K562 (cell line): ENCODE measurements at regions not wholly inside any gene's neighbourhood (a gene's known extent, or its start where the extent isn't known, plus 50 kb on each side); places are given as distances from the start of the nearest gene placed in this dataset.

ENCODE experiments used
- CBX3 ChIP-seq, 2 experiments: IDR thresholded peaks; 1 replicate in 1 of 2; 2 replicates in 1 of 2; pipeline ENCODE4 v1.6.1; 2012; ENCODE audit warnings: inconsistent platforms in 2 of 2, low read length in 2 of 2, borderline replicate concordance in 1 of 2, control low read depth in 1 of 2
- CBX8 ChIP-seq: fragments of 200-600 bp; sonication (generic); IDR thresholded peaks from 2 replicates; pipeline ENCODE4 v1.6.1; 2012; ENCODE audit warnings: borderline replicate concordance, mixed run types, low read depth, mild to moderate bottlenecking, moderate library complexity, mixed read lengths, low read length, control low read depth, inconsistent platforms; ENCODE audit not compliant: poor library complexity, severe bottlenecking; ENCODE audit errors: extremely low read depth
- CHCHD3 ChIP-seq: fragments of 250-450 bp; sonication (Bioruptor Pico); IDR thresholded peaks from 2 replicates; pipeline ENCODE4 v2.1.2; 2022; ENCODE audit warnings: mild to moderate bottlenecking
- GTF2E2 ChIP-seq: fragments of 200-800 bp; sonication (Bioruptor generic); IDR thresholded peaks from 2 replicates; pipeline ENCODE4 v1.6.1; 2016; ENCODE audit warnings: missing genetic modification characterization, missing compliant biosample characterization
- KLF10 ChIP-seq: fragments of 250-450 bp; sonication (Bioruptor Pico); IDR thresholded peaks from 2 replicates; pipeline ENCODE4 v1.6.1; 2021; ENCODE audit warnings: matching md5 sums
- MYC ChIP-seq, 2 experiments: fragments of 250-450 bp in 1 of 2; sonication (Bioruptor Pico) in 1 of 2; IDR thresholded peaks; 2 replicates each; pipeline versions ENCODE4 v1.5.1 to v1.6.1; 2012 to 2021; ENCODE audit warnings: low read depth in 2 of 2, borderline replicate concordance in 1 of 2, improper control_type of control experiment in 1 of 2, low read length in 1 of 2, mild to moderate bottlenecking in 1 of 2, moderate library complexity in 1 of 2
- RBM15 ChIP-seq: fragments of 200-400 bp; formaldehyde crosslinking; IDR thresholded peaks from 2 replicates; pipeline ENCODE4 v1.6.1; 2018; ENCODE audit warnings: mild to moderate bottlenecking, low read length, moderate library complexity; ENCODE audit not compliant: insufficient read depth
- ZC3H8 ChIP-seq: fragments of 450-650 bp; IDR thresholded peaks from 2 replicates; pipeline ENCODE4 v1.6.1; 2017
- TF ChIP-seq, protein P1 (sequence below), 2 experiments: fragments of 450-650 bp in 1 of 2; sonication (generic) in 1 of 2; formaldehyde crosslinking in 1 of 2; IDR thresholded peaks; 2 replicates each; pipeline versions ENCODE4 v1.7.1 to v1.9.0; 2016 to 2022; ENCODE audit warnings: inconsistent platforms in 1 of 2, mild to moderate bottlenecking in 1 of 2, missing genetic modification reagents in 1 of 2
- TF ChIP-seq, protein P2 (sequence below): fragments of 450-650 bp; IDR thresholded peaks from 2 replicates; pipeline ENCODE4 v1.6.1; 2016
- TF ChIP-seq, protein P3 (sequence below): IDR thresholded peaks from 2 replicates; pipeline ENCODE4 v1.6.1; 2014; ENCODE audit warnings: antibody characterized with exemption
- TF ChIP-seq, protein P4 (sequence below): fragments of 450-650 bp; conservative IDR thresholded peaks from 2 replicates; pipeline ENCODE4 v1.6.1; 2016; ENCODE audit warnings: missing genetic modification characterization, low read depth, mild to moderate bottlenecking, control low read depth, missing compliant biosample characterization

DNA sequence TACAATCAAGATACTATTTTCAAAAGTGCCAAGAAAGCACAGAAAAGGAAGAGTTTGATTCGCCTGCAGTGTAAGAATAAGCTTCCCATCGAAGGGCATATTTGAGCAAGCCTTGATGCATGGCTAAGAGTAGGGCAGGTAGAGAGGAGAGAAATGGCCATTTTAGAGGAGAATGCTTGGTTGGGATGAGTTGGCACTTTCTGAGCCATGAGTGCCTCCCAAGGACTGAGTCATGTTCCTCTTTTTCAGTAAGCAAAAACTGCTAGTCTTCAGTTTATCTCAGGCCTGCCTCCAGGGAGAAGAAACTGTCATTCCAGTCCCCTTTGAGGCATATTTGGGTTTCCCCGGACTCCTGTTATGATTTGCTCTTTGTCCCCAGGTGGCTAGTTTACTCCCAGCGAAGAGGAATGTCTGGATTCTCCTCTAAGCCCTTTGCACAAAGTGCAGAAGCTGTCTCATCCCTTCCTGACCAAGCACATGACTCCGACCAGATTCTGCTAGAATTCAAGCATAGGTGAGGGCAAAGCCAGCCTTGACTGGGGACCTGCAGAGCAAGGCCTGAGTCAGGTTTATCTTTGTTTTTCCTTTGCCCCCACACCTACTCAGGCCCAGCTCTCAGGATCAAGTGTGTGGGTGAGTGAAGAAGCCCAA lies 115.2 kb downstream of the TTC32 start (continued):
- TF ChIP-seq CHCHD3 (CRISPR knock-in tag) (no peak), GTF2E2 (tag) (no peak), ZC3H8 (no peak), MYC (IDR thresholded peaks at IDR 0.05; ENCODE audit: low read depth, low read length) (peak; percentile 64; the same call in 1 of the 2 replicates), MYC (CRISPR knock-in tag; IDR thresholded peaks at IDR 0.05; ENCODE audit: borderline replicate concordance, low read depth) (no peak), RBM15 (no peak), KLF10 (CRISPR knock-in tag) (no peak), CBX3 (IDR thresholded peaks at IDR 0.05; ENCODE audit: borderline replicate concordance in 1 of 2, low read length in 2 of 2) (peak in 1 of 2 experiments; percentile 86; a peak in 1 of 3 replicates), CBX8 (no peak)
- TF ChIP-seq, protein P1, sequence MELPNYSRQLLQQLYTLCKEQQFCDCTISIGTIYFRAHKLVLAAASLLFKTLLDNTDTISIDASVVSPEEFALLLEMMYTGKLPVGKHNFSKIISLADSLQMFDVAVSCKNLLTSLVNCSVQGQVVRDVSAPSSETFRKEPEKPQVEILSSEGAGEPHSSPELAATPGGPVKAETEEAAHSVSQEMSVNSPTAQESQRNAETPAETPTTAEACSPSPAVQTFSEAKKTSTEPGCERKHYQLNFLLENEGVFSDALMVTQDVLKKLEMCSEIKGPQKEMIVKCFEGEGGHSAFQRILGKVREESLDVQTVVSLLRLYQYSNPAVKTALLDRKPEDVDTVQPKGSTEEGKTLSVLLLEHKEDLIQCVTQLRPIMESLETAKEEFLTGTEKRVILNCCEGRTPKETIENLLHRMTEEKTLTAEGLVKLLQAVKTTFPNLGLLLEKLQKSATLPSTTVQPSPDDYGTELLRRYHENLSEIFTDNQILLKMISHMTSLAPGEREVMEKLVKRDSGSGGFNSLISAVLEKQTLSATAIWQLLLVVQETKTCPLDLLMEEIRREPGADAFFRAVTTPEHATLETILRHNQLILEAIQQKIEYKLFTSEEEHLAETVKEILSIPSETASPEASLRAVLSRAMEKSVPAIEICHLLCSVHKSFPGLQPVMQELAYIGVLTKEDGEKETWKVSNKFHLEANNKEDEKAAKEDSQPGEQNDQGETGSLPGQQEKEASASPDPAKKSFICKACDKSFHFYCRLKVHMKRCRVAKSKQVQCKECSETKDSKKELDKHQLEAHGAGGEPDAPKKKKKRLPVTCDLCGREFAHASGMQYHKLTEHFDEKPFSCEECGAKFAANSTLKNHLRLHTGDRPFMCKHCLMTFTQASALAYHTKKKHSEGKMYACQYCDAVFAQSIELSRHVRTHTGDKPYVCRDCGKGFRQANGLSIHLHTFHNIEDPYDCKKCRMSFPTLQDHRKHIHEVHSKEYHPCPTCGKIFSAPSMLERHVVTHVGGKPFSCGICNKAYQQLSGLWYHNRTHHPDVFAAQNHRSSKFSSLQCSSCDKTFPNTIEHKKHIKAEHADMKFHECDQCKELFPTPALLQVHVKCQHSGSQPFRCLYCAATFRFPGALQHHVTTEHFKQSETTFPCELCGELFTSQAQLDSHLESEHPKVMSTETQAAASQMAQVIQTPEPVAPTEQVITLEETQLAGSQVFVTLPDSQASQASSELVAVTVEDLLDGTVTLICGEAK (IDR thresholded peaks at IDR 0.05): no peak
- TF ChIP-seq, protein P1 (CRISPR knock-in tag; IDR thresholded peaks at IDR 0.05): no peak
- TF ChIP-seq, protein P2, sequence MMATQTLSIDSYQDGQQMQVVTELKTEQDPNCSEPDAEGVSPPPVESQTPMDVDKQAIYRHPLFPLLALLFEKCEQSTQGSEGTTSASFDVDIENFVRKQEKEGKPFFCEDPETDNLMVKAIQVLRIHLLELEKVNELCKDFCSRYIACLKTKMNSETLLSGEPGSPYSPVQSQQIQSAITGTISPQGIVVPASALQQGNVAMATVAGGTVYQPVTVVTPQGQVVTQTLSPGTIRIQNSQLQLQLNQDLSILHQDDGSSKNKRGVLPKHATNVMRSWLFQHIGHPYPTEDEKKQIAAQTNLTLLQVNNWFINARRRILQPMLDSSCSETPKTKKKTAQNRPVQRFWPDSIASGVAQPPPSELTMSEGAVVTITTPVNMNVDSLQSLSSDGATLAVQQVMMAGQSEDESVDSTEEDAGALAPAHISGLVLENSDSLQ: no peak
- TF ChIP-seq, protein P3, sequence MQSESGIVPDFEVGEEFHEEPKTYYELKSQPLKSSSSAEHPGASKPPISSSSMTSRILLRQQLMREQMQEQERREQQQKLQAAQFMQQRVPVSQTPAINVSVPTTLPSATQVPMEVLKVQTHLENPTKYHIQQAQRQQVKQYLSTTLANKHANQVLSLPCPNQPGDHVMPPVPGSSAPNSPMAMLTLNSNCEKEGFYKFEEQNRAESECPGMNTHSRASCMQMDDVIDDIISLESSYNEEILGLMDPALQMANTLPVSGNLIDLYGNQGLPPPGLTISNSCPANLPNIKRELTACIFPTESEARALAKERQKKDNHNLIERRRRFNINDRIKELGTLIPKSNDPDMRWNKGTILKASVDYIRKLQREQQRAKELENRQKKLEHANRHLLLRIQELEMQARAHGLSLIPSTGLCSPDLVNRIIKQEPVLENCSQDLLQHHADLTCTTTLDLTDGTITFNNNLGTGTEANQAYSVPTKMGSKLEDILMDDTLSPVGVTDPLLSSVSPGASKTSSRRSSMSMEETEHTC: no peak
- TF ChIP-seq, protein P4, sequence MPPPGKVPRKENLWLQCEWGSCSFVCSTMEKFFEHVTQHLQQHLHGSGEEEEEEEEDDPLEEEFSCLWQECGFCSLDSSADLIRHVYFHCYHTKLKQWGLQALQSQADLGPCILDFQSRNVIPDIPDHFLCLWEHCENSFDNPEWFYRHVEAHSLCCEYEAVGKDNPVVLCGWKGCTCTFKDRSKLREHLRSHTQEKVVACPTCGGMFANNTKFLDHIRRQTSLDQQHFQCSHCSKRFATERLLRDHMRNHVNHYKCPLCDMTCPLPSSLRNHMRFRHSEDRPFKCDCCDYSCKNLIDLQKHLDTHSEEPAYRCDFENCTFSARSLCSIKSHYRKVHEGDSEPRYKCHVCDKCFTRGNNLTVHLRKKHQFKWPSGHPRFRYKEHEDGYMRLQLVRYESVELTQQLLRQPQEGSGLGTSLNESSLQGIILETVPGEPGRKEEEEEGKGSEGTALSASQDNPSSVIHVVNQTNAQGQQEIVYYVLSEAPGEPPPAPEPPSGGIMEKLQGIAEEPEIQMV: 0 out of 2 replicates have a peak, but pooled peaks have one; percentile 34
